Fibroblast of the aortic adventitia (primary cell): ENCODE measurements at regions not wholly inside any gene's neighbourhood (a gene's known extent, or its start where the extent isn't known, plus 50 kb on each side); places are given as distances from the start of the nearest gene placed in this dataset.

ENCODE experiments used
- DNase-seq: peaks from one replicate; pipeline ENCODE4 v3.0.0-alpha.2; 2010; ENCODE audit warnings: low read depth
- H3K4me3 ChIP-seq: 2 replicates; pipeline ENCODE4 v1.5.1; 2011; ENCODE audit warnings: low read depth, mild to moderate bottlenecking, control low read depth, low read length, moderate library complexity
- CTCF ChIP-seq: IDR thresholded peaks from 2 replicates; pipeline ENCODE4 v1.5.1; 2011; ENCODE audit warnings: mild to moderate bottlenecking, low read length, control low read depth, inconsistent platforms; ENCODE audit not compliant: insufficient read depth

GRCh38 chr7:46363688-46364087 lies 442.6 kb upstream of the IGFBP3 start:
- DNase-seq: no peak
- no peak overlapping the region for H3K4me3 ChIP-seq
- peak; percentile 1 for TF ChIP-seq CTCF

DNA sequence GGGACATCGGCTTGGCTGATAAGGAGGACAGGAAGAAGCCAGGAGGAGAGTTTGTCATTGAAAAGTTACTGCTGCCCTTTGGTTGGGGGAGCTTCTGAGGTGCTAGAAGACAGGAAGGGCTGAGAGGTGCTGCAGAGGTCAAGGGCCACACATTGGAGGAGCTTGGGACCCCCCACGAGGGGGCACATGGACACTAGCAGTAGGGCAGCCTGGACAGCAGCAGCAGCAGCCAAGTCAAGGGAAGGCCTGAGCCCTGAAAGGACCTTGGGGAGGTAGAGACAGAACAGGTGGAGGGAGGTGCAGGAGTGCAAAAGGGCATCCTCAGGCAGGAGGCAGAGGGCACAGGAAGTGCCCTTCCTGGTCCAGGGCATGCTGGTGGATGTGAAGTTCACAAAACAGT lies 439.7 kb upstream of the IGFBP3 start:
- TF ChIP-seq CTCF: no peak
- H3K4me3 ChIP-seq: no peak overlapping the region
- DNase-seq: no peak

DNA sequence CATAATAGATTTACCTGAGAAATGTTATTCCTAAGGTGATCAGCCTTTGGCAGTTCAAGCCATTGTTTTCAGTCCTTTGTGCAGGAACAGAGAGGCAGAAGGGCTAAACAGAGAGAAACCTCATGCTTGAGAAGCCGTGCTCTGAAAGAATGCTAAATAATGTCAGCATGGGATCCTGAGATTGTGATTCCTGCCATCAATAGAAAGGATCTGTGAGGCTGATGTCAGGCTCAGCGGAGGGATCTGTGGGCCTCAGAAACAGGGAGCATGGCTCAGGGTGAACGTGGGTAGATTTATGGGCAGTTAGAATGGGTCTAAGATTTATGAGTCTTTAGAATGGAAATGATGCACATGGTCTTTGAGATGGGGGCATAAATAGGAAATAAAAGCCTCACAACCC lies 439.2 kb upstream of the IGFBP3 start:
- DNase-seq: no peak
- no peak overlapping the region for H3K4me3 ChIP-seq
- TF ChIP-seq CTCF: no peak

DNA sequence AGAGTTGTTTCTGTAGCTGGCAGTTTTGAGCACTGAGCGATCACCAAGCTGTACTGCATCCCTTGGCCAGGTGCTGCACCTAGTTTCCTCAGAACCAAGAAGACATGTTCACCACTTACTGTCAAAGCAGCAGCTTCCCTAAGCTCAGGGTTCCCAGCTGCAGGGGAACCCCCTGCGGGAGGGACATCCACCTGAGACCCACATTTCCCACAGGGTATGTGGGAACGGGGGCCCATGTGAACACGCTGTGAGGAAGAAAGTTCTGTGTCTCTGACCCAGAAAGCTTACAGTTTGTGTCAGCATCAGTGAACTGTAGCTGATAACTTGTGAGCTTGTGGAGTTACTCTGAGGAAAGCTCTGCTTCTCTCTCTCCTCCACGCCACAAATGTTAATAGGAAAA lies 436.8 kb upstream of the IGFBP3 start:
- no peak for DNase-seq
- no peak overlapping the region for H3K4me3 ChIP-seq
- no peak for TF ChIP-seq CTCF

- no peak for TF ChIP-seq CTCF
- no peak overlapping the region for H3K4me3 ChIP-seq
- no peak for DNase-seq
Observed at GRCh38 chr7:46357290-46357689, 436.2 kb upstream of the IGFBP3 start.

DNA sequence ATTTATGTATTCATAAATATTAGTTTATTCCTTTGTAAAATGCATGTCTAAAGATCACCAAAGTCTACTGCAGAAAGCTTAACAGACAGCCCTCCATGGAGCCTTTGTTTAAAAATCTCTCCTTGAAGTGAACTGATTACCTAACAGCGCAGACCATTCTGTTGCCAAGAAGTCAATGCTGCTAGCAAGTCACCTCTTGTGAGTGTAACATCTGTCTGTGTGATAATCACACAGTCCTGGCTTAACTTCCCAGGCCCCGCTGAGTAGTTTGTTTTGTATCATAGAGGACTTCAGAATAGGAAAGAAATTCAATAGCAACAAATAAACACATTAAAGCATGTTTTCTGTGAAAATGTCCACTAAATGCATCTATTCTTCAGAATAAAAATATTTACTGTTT lies 435.3 kb upstream of the IGFBP3 start:
- no peak for DNase-seq
- H3K4me3 ChIP-seq: no peak overlapping the region
- TF ChIP-seq CTCF: no peak

DNA sequence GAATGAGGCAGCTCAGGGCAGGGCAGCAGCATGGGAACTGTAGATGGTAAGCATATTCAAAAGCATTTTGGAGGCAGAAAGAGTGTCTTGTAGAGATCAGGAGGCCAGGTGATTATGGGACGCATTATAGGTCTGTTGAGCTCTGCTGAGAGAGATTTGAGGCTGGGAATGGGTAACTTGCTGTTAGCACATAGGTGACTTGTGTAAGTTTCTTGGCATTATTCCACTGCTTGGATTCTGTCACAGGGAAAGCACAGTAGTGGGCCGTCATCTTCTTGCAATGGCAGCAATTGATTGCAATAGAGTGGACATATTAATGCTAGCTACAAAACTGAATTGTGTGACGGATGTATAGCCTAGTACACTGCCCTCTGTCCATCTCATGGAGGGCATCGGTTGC lies 434.3 kb upstream of the IGFBP3 start:
- no peak overlapping the region for H3K4me3 ChIP-seq
- no peak for DNase-seq
- no peak for TF ChIP-seq CTCF
